Astrocyte (in vitro differentiated cells and primary cell): ENCODE measurements at regions not wholly inside any gene's neighbourhood (a gene's known extent, or its start where the extent isn't known, plus 50 kb on each side); places are given as distances from the start of the nearest gene placed in this dataset.

Experiments
- DNase-seq: peaks from one replicate; pipeline ENCODE4 v3.0.0-alpha.2; 2010; ENCODE audit warnings: low read depth
- FAIRE-seq: peaks from 2 replicates; lab custom pipeline; 2011; peaks lifted over from hg19 to GRCh38; lab: Jason Lieb, UNC
- H2AFZ ChIP-seq: 2 replicates; pipeline ENCODE4 v1.6.0; 2012; ENCODE audit warnings: low read depth, low read length, inconsistent platforms
- H3K27ac ChIP-seq: 2 replicates; pipeline ENCODE4 v1.5.1; 2011; ENCODE audit warnings: low read depth, low read length, inconsistent platforms
- H3K27me3 ChIP-seq: 2 replicates; pipeline ENCODE4 v1.6.0; 2011; ENCODE audit warnings: low read length, inconsistent platforms; ENCODE audit not compliant: insufficient read depth
- H3K36me3 ChIP-seq: 2 replicates; pipeline ENCODE4 v1.5.1; 2011; ENCODE audit warnings: low read length, inconsistent platforms; ENCODE audit not compliant: insufficient read depth
- H3K4me1 ChIP-seq: 2 replicates; pipeline ENCODE4 v1.5.1; 2011; ENCODE audit warnings: low read length, inconsistent platforms; ENCODE audit not compliant: insufficient read depth
- H3K4me2 ChIP-seq: 2 replicates; pipeline ENCODE4 v1.6.0; 2012; ENCODE audit warnings: low read length, inconsistent platforms
- H3K4me3 ChIP-seq: 2 replicates; pipeline ENCODE4 v1.5.1; 2011; ENCODE audit warnings: low read depth, mild to moderate bottlenecking, low read length, inconsistent platforms; ENCODE audit not compliant: insufficient read depth
- H3K79me2 ChIP-seq: 2 replicates; pipeline ENCODE4 v1.6.0; 2012; ENCODE audit warnings: mild to moderate bottlenecking, low read length, inconsistent platforms; ENCODE audit not compliant: insufficient read depth
- H3K9ac ChIP-seq: 2 replicates; pipeline ENCODE4 v1.6.0; 2012; ENCODE audit warnings: mild to moderate bottlenecking, low read length, inconsistent platforms
- H3K9me3 ChIP-seq: 2 replicates; pipeline ENCODE4 v1.5.1; 2012; ENCODE audit warnings: low read depth, mild to moderate bottlenecking, low read length, inconsistent platforms; ENCODE audit not compliant: insufficient read depth
- H4K20me1 ChIP-seq: 2 replicates; pipeline ENCODE4 v1.6.0; 2012; ENCODE audit warnings: low read length, inconsistent platforms; ENCODE audit not compliant: insufficient read depth
- H3K27ac Mint-ChIP-seq: one replicate; pipeline ENCODE4 v1.8.0; 2021; ENCODE audit warnings: mild to moderate bottlenecking, mixed read lengths; ENCODE audit not compliant: unreplicated experiment
- H3K27me3 Mint-ChIP-seq: one replicate; pipeline ENCODE4 v1.8.0; 2021; ENCODE audit warnings: low read depth, mixed read lengths; ENCODE audit not compliant: unreplicated experiment
- H3K36me3 Mint-ChIP-seq: one replicate; pipeline ENCODE4 v1.8.0; 2021; ENCODE audit warnings: low read depth, mixed read lengths; ENCODE audit not compliant: unreplicated experiment
- H3K4me1 Mint-ChIP-seq: one replicate; pipeline ENCODE4 v1.8.0; 2021; ENCODE audit warnings: low read depth, mixed read lengths; ENCODE audit not compliant: unreplicated experiment
- H3K4me3 Mint-ChIP-seq: one replicate; pipeline ENCODE4 v1.8.0; 2021; ENCODE audit warnings: mild to moderate bottlenecking, moderate library complexity, mixed read lengths; ENCODE audit not compliant: unreplicated experiment
- H3K9me3 Mint-ChIP-seq: one replicate; pipeline ENCODE4 v1.8.0; 2021; ENCODE audit warnings: mild to moderate bottlenecking, mixed read lengths; ENCODE audit not compliant: unreplicated experiment
- CTCF ChIP-seq: IDR thresholded peaks from 2 replicates; pipeline ENCODE4 v1.5.1; 2011; ENCODE audit warnings: low read depth, mild to moderate bottlenecking, inconsistent platforms, low read length, moderate library complexity; ENCODE audit not compliant: insufficient read depth
- EZH2 ChIP-seq: IDR thresholded peaks from 2 replicates; pipeline ENCODE4 v1.6.1; 2012; ENCODE audit warnings: mild to moderate bottlenecking, low read length, inconsistent platforms; ENCODE audit not compliant: insufficient read depth

- no peak overlapping the region for H3K4me2 ChIP-seq
- peaks cover 9% of the 10 kb centered on the region for H3K27me3 ChIP-seq
- no peak overlapping the region for H2AFZ ChIP-seq
- Mint-ChIP-seq H3K4me1 (peaks cover 17% of the 10 kb centered on the region), H3K27me3 (peaks cover 73% of the 10 kb centered on the region), H3K36me3 (no peaks in the 10 kb centered on the region), H3K4me3 (no peak overlapping the region), H3K9me3 (no peaks in the 10 kb centered on the region), H3K27ac (no peak overlapping the region)
- no peaks in the 10 kb centered on the region for H3K36me3 ChIP-seq
- no peak for TF ChIP-seq EZH2
- no peak for TF ChIP-seq CTCF
- H3K9me3 ChIP-seq = no peaks in the 10 kb centered on the region
- no peak overlapping the region for H3K9ac ChIP-seq
- no peak overlapping the region for H3K4me3 ChIP-seq
- no peak overlapping the region for H3K27ac ChIP-seq
- H3K4me1 ChIP-seq = peaks cover 9% of the 10 kb centered on the region
- H4K20me1 ChIP-seq = no peaks in the 10 kb centered on the region
- FAIRE-seq (no peak), DNase-seq (no peak)
- no peaks in the 10 kb centered on the region for H3K79me2 ChIP-seq
Observed at GRCh38 chr5:73228052-73228451, 55.1 kb downstream of the TMEM174 start.
